ENCODE measurements at regions not wholly inside any gene's neighbourhood (a gene's known extent, or its start where the extent isn't known, plus 50 kb on each side); places are given as distances from the start of the nearest gene placed in this dataset.

- Histone ChIP-seq H3K27me3 (no peaks in the 10 kb centered on the region), H3K27ac (no peak overlapping the region), H3K4me3 (no peak overlapping the region), H3K4me1 (no peaks in the 10 kb centered on the region), H3K36me3 (replicated peaks in 1 of 2; ENCODE audit: insufficient read depth in 1 of 2, low read depth in 2 of 2) (no peaks in the 10 kb centered on the region), H3K9me3 (no peaks in the 10 kb centered on the region)
- WGBS, 2 donors, result 27 to 39% methylated on average over 1 of the region's 1 CpG
- no peak for DNase-seq
- intact Hi-C loops (cut with DNase I), result no loop called here
- ATAC-seq, result no peak
- no peak for TF ChIP-seq POLR2A (IDR thresholded peaks at IDR 0.05)
- TF ChIP-seq CTCF (IDR thresholded peaks at IDR 0.05), result no peak
These were observed 153.9 kb upstream of the KIF2B start for GRCh38 chr17:53668854-53669253.

DNA sequence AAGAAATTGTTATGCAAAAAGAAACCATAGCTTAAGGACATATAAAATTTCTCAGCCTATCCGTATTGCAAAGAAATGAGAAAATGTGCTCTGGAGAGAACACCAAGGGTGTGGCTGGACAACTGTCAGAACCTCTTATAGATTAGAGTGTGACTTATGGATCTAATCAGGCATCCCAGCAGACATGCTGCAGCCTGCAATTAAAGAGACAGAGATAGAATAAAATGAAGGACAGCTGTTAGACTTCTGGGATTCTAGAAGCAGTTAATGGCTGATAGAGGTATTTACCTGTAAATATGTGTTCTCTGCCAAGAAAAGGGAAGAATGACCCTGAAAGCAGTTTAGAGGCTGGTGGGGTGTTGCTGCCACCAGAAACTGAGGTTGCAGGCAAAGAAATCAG, 160.1 kb upstream of the KIF2B start:
- no peak overlapping the region for H3K4me3 ChIP-seq
- no peaks in the 10 kb centered on the region for H3K36me3 ChIP-seq (replicated peaks in 1 of 2; ENCODE audit: insufficient read depth in 1 of 2, low read depth in 2 of 2)
- no peak for ATAC-seq
- TF ChIP-seq CTCF (IDR thresholded peaks at IDR 0.05) (no peak), POLR2A (IDR thresholded peaks at IDR 0.05) (no peak)
- DNase-seq, result no peak
- intact Hi-C loops (cut with DNase I), result no loop called here
- no peak overlapping the region for H3K27ac ChIP-seq
- WGBS, 2 donors, result 74 to 75% methylated on average over 1 of the region's 1 CpG
- H3K27me3 ChIP-seq, result no peaks in the 10 kb centered on the region
- no peaks in the 10 kb centered on the region for H3K4me1 ChIP-seq
- H3K9me3 ChIP-seq, result no peaks in the 10 kb centered on the region

- no peak for TF ChIP-seq CTCF (IDR thresholded peaks at IDR 0.05)
These were observed 163.5 kb upstream of the KIF2B start for GRCh38 chr17:53659181-53659580.

DNA sequence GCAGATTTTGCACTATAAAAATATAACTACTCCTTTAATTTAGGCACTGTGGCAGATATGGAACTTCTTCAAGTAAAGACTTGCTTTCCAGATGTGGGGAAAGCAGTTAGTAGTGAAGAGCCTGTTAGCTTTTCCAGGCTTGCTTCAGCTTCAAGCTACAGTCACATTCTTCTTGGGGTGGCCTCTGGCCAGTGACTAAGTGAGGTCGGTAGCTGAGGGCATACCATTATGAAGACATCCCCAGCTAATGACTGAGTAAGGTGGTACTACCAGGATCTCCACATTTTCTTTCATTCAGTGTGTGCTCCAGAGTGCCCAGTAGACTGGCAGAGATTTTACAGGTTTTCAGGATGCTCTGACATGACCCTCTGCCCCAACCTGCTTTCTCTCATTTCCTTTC, 167.1 kb upstream of the KIF2B start:
- 59 to 79% methylated on average over 1 of the region's 1 CpG for WGBS, 2 donors
- no peak overlapping the region for H3K4me3 ChIP-seq

More at GRCh38 chr17:53659181-53659580, 163.5 kb upstream of the KIF2B start:
- ATAC-seq (no peak), DNase-seq (no peak)
- H3K4me1 ChIP-seq, result no peaks in the 10 kb centered on the region
- no peak overlapping the region for H3K4me3 ChIP-seq
- WGBS, 2 donors, result 51 to 59% methylated on average over 1 of the region's 1 CpG
- H3K27me3 ChIP-seq, result no peaks in the 10 kb centered on the region
- H3K27ac ChIP-seq, result no peak overlapping the region
- H3K9me3 ChIP-seq, result no peaks in the 10 kb centered on the region
- intact Hi-C loops (cut with DNase I), result no loop called here
- H3K36me3 ChIP-seq (replicated peaks in 1 of 2; ENCODE audit: insufficient read depth in 1 of 2, low read depth in 2 of 2), result no peaks in the 10 kb centered on the region

More for the DNA sequence above, 167.1 kb upstream of the KIF2B start:
- no peak for TF ChIP-seq CTCF (IDR thresholded peaks at IDR 0.05)
- TF ChIP-seq POLR2A (IDR thresholded peaks at IDR 0.05), result no peak
- no peak for DNase-seq
- no peaks in the 10 kb centered on the region for H3K9me3 ChIP-seq
- H3K27ac ChIP-seq, result no peak overlapping the region
- H3K36me3 ChIP-seq (replicated peaks in 1 of 2; ENCODE audit: insufficient read depth in 1 of 2, low read depth in 2 of 2), result no peaks in the 10 kb centered on the region
- no peak for ATAC-seq
- intact Hi-C loops (cut with DNase I), result no loop called here
- no peaks in the 10 kb centered on the region for H3K27me3 ChIP-seq
- no peaks in the 10 kb centered on the region for H3K4me1 ChIP-seq
